Type B pancreatic cell (in vitro differentiated cells): ENCODE measurements at regions not wholly inside any gene's neighbourhood (a gene's known extent, or its start where the extent isn't known, plus 50 kb on each side); places are given as distances from the start of the nearest gene placed in this dataset.

Source experiments
- DNase-seq: peaks from one replicate; pipeline ENCODE4 v3.0.0; 2021; ENCODE audit warnings: mixed read lengths; ENCODE audit not compliant: unreplicated experiment; ENCODE audit errors: extremely low spot score
- H3K27ac Mint-ChIP-seq: 2 replicates; pipeline ENCODE4 v1.8.0; 2021; ENCODE audit warnings: mild to moderate bottlenecking, mixed read lengths
- H3K27me3 Mint-ChIP-seq: 2 replicates; pipeline ENCODE4 v1.8.0; 2021; ENCODE audit warnings: mixed read lengths
- H3K36me3 Mint-ChIP-seq: 2 replicates; pipeline ENCODE4 v1.8.0; 2021; ENCODE audit warnings: mixed read lengths
- H3K4me1 Mint-ChIP-seq: one replicate; pipeline ENCODE4 v1.8.0; 2021; ENCODE audit warnings: mixed read lengths; ENCODE audit not compliant: unreplicated experiment
- H3K4me3 Mint-ChIP-seq: 2 replicates; pipeline ENCODE4 v1.8.0; 2021; ENCODE audit warnings: mild to moderate bottlenecking, mixed read lengths
- H3K9me3 Mint-ChIP-seq: 2 replicates; pipeline ENCODE4 v1.8.0; 2021; ENCODE audit warnings: mixed read lengths
- TF ChIP-seq, protein P1 (sequence below): fragments of 200-600 bp; sonication (generic); conservative IDR thresholded peaks from 2 replicates; pipeline ENCODE4 v1.5.0; 2021; ENCODE audit warnings: antibody characterized with exemption, mild to moderate bottlenecking

DNA sequence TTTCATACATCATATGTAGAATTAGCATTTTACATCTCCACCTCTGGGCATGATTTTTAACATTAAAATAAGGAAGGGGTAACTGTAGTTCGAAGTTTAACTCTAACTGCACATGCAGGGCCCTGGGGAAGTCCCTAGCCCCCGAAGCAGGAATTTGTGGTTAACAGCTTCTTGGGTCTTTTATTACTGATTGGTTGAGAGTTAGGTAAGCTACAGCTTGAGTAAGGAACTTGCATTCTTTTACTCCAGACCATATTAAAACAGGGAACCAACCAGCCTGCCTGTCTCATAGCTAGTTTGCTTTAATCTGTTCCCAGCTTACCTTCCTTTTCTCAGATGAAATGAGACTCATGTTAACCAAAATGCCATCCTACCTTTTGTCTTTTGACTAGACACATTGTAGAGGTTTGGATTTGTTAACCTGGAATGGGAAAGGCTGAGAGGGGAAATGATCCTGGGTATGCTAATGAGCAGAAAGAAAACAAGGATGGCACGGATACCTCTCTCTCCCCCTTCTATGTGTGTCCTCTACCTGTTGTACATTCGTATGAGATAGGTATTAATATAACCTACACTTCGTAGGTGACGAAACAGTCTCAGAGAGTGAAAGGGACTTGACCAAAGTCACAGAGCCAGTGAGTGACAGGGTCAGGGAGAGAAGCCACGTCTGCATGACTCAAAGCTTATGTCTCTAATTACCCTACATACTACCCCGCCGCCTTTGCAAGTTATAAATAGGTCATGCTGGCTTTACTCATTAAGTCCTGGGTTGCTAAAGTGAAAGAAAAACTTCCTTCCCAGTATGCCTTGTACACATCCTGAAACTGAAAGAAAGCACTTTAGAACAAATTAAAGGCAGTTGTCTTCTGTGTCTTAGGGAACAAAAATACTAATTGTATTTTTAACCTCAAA, 119.5 kb upstream of the AFF2 start:
- Mint-ChIP-seq H3K27ac (no peak overlapping the region), H3K27me3 (no peaks in the 10 kb centered on the region), H3K4me3 (no peak overlapping the region), H3K36me3 (no peaks in the 10 kb centered on the region), H3K9me3 (no peaks in the 10 kb centered on the region), H3K4me1 (no peaks in the 10 kb centered on the region)
- DNase-seq = no peak
- TF ChIP-seq, protein P1, sequence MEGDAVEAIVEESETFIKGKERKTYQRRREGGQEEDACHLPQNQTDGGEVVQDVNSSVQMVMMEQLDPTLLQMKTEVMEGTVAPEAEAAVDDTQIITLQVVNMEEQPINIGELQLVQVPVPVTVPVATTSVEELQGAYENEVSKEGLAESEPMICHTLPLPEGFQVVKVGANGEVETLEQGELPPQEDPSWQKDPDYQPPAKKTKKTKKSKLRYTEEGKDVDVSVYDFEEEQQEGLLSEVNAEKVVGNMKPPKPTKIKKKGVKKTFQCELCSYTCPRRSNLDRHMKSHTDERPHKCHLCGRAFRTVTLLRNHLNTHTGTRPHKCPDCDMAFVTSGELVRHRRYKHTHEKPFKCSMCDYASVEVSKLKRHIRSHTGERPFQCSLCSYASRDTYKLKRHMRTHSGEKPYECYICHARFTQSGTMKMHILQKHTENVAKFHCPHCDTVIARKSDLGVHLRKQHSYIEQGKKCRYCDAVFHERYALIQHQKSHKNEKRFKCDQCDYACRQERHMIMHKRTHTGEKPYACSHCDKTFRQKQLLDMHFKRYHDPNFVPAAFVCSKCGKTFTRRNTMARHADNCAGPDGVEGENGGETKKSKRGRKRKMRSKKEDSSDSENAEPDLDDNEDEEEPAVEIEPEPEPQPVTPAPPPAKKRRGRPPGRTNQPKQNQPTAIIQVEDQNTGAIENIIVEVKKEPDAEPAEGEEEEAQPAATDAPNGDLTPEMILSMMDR = no peak

DNA sequence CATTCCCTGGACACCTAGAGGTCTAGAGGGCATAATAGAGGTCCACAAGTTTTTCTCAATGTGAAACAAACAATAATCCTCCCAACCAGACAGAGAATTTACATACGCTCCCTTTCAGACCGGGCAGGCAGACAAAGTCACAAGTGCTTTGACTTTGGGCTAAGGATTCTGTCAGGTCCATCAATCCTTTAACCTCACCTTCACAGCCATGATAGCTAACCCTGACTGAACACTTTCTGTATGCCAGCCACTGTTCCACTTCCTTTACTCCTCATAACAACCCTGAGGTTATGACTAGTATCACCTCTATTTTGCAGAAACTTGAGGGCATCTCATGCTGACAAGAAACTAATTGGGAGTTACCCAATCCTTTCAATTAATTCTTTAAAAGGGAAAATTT, 118.8 kb upstream of the AFF2 start:
- H3K27me3 Mint-ChIP-seq = no peaks in the 10 kb centered on the region
- no peak for DNase-seq
- no peaks in the 10 kb centered on the region for H3K4me1 Mint-ChIP-seq
- H3K9me3 Mint-ChIP-seq = no peaks in the 10 kb centered on the region
- H3K4me3 Mint-ChIP-seq = no peak overlapping the region
- no peaks in the 10 kb centered on the region for H3K36me3 Mint-ChIP-seq
- H3K27ac Mint-ChIP-seq = no peak overlapping the region
- TF ChIP-seq, protein P1 = no peak

DNA sequence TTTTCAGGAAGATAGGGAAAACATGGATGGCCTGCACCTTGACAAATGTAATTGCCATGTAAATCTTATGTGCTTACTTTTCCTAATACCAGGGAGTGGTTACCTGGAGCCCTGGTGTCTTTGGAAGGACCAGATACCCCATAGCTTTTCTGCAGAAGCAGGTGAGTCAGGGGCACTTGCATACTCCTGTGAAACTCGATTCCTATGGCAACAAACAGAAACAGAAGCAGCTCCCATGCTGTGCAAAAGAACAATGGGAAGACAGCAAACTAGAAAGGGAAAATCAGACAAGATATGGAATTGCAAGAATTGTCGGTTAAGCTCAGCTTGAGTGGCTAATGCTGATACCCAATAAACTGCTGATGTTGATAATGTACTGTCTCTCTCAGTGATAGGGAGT, 117.4 kb upstream of the AFF2 start:
- TF ChIP-seq, protein P1 = no peak
- Mint-ChIP-seq H3K4me3 (no peak overlapping the region), H3K27ac (no peak overlapping the region), H3K36me3 (no peaks in the 10 kb centered on the region), H3K27me3 (no peaks in the 10 kb centered on the region), H3K9me3 (no peaks in the 10 kb centered on the region), H3K4me1 (no peaks in the 10 kb centered on the region)
- DNase-seq = no peak

DNA sequence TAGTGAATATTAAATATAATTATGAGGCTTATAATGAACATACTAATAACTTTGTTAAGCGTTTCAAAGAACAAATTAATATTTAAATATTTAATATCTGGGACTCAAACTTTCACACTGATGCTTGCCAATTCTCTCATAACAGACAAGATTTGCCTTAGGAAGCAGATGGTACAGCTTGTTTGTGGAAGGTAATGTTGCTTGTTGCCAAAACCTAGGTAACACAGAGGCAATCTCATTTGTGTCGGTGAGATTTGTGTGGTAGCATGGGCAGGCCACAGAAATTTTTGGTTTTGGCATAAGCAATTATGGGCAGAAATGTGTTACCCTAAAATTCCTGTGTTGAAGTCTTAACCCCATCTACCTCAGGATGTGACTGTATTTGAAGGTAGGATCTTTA, 114.9 kb upstream of the AFF2 start:
- Mint-ChIP-seq H3K4me1 (no peaks in the 10 kb centered on the region), H3K9me3 (no peaks in the 10 kb centered on the region), H3K36me3 (no peaks in the 10 kb centered on the region), H3K4me3 (no peak overlapping the region), H3K27ac (no peak overlapping the region), H3K27me3 (no peaks in the 10 kb centered on the region)
- TF ChIP-seq, protein P1 = no peak
- no peak for DNase-seq

DNA sequence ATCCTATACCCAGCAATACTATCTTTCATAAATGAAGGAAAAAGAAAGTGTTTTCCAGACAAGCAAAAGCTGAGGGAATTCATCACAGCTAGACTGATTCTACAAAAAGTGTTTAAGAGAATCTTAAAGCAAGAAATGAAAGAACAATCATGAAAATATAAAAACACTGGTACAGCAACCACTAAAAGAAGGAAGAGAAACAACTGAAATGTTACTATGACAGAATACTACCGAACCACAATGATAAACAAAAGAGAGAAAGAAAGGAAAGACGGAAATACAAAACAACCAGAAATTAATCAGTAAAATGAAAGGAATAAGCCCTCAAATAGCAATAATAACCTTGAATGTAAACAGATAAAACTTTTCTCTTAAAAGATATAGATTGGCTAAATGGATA, 110.8 kb upstream of the AFF2 start:
- no peaks in the 10 kb centered on the region for H3K4me1 Mint-ChIP-seq
- H3K27me3 Mint-ChIP-seq = no peaks in the 10 kb centered on the region
- no peak overlapping the region for H3K4me3 Mint-ChIP-seq
- H3K27ac Mint-ChIP-seq = no peak overlapping the region
- H3K36me3 Mint-ChIP-seq = no peaks in the 10 kb centered on the region
- TF ChIP-seq, protein P1 = no peak
- no peaks in the 10 kb centered on the region for H3K9me3 Mint-ChIP-seq
- no peak for DNase-seq
